SK-N-SH treated with all-trans-retinoic acid at 6 μM for 48 hours (cell line): ENCODE measurements at regions not wholly inside any gene's neighbourhood (a gene's known extent, or its start where the extent isn't known, plus 50 kb on each side); places are given as distances from the start of the nearest gene placed in this dataset.

Source experiments
- ATAC-seq: fragments of 200-7000 bp; cut with Tn5 transposase; 3 replicates; pipeline ENCODE4 v1.9.1; 2020; ENCODE audit warnings: mild to moderate bottlenecking, moderate library complexity
- ARNTL ChIP-seq: fragments of 450-650 bp; formaldehyde crosslinking; IDR thresholded peaks from 2 replicates; pipeline ENCODE4 v1.5.0; 2020; ENCODE audit warnings: low read depth, mild to moderate bottlenecking, moderate library complexity, borderline replicate concordance
- CSDC2 ChIP-seq: fragments of 250-450 bp; sonication (Bioruptor Pico); IDR thresholded peaks from 2 replicates; pipeline ENCODE4 v1.5.0; 2020; ENCODE audit warnings: mild to moderate bottlenecking, moderate library complexity
- ESRRG ChIP-seq: fragments of 250-450 bp; sonication (Bioruptor Pico); IDR thresholded peaks from 2 replicates; pipeline ENCODE4 v1.6.1; 2021; ENCODE audit warnings: mild to moderate bottlenecking
- GLIS3 ChIP-seq: fragments of 250-450 bp; sonication (Bioruptor Pico); IDR thresholded peaks from 2 replicates; pipeline ENCODE4 v1.5.0; 2020; ENCODE audit warnings: mild to moderate bottlenecking, moderate library complexity
- ISL1 ChIP-seq: fragments of 250-450 bp; sonication (Bioruptor Pico); IDR thresholded peaks from 2 replicates; pipeline ENCODE4 v2.1.2; 2022; ENCODE audit warnings: mild to moderate bottlenecking, moderate library complexity
- OSR1 ChIP-seq: fragments of 250-450 bp; sonication (Bioruptor Pico); IDR thresholded peaks from 2 replicates; pipeline ENCODE4 v1.8.0; 2022; ENCODE audit warnings: moderate library complexity, mild to moderate bottlenecking, inconsistent platforms
- PPARA ChIP-seq: fragments of 250-450 bp; sonication (Bioruptor Pico); IDR thresholded peaks from 2 replicates; pipeline ENCODE4 v1.5.0; 2020; ENCODE audit warnings: mild to moderate bottlenecking, borderline replicate concordance
- RARB ChIP-seq: fragments of 250-450 bp; sonication (Bioruptor Pico); IDR thresholded peaks from 2 replicates; pipeline ENCODE4 v1.8.0; 2021; ENCODE audit warnings: mild to moderate bottlenecking, moderate library complexity
- SNAI2 ChIP-seq: fragments of 250-450 bp; sonication (Bioruptor Pico); IDR thresholded peaks from 2 replicates; pipeline ENCODE4 v1.5.0; 2020; ENCODE audit warnings: mild to moderate bottlenecking, moderate library complexity
- TCF4 ChIP-seq: fragments of 250-450 bp; sonication (Bioruptor Pico); IDR thresholded peaks from 2 replicates; pipeline ENCODE4 v1.8.0; 2021; ENCODE audit warnings: mild to moderate bottlenecking, moderate library complexity, borderline replicate concordance
- TOX ChIP-seq: fragments of 250-450 bp; sonication (Bioruptor Pico); IDR thresholded peaks from 2 replicates; pipeline ENCODE4 v1.8.0; 2021; ENCODE audit warnings: mild to moderate bottlenecking, moderate library complexity, borderline replicate concordance
- ZC3H10 ChIP-seq: fragments of 250-450 bp; sonication (Bioruptor Pico); IDR thresholded peaks from 2 replicates; pipeline ENCODE4 v1.5.1; 2021; ENCODE audit warnings: mild to moderate bottlenecking, moderate library complexity
- ZFP3 ChIP-seq: fragments of 250-450 bp; sonication (Bioruptor Pico); IDR thresholded peaks from 2 replicates; pipeline ENCODE4 v1.5.0; 2020; ENCODE audit warnings: mild to moderate bottlenecking, moderate library complexity
- ZFP30 ChIP-seq: fragments of 450-650 bp; formaldehyde crosslinking; IDR thresholded peaks from 2 replicates; pipeline ENCODE4 v1.5.0; 2022; ENCODE audit warnings: mild to moderate bottlenecking, moderate library complexity
- ZNF565 ChIP-seq: fragments of 450-650 bp; formaldehyde crosslinking; conservative IDR thresholded peaks from 2 replicates; pipeline ENCODE4 v1.5.0; 2020; ENCODE audit warnings: low read depth, mild to moderate bottlenecking, moderate library complexity
- ZNF70 ChIP-seq: fragments of 450-650 bp; formaldehyde crosslinking; IDR thresholded peaks from 2 replicates; pipeline ENCODE4 v1.5.0; 2020; ENCODE audit warnings: mild to moderate bottlenecking, moderate library complexity
- ZNF8 ChIP-seq: fragments of 450-650 bp; formaldehyde crosslinking; IDR thresholded peaks from 2 replicates; pipeline ENCODE4 v1.5.0; 2020; ENCODE audit warnings: mild to moderate bottlenecking, moderate library complexity
- TF ChIP-seq, protein P1 (sequence below): fragments of 250-450 bp; sonication (Bioruptor Pico); IDR thresholded peaks from 2 replicates; pipeline ENCODE4 v1.5.0; 2020; ENCODE audit warnings: mild to moderate bottlenecking, moderate library complexity
- TF ChIP-seq, protein P2 (sequence below): fragments of 250-450 bp; sonication (Bioruptor Pico); IDR thresholded peaks from 2 replicates; pipeline ENCODE4 v1.8.0; 2021; ENCODE audit warnings: low read depth, mild to moderate bottlenecking, moderate library complexity, borderline replicate concordance
- TF ChIP-seq, protein P3 (sequence below): fragments of 250-450 bp; sonication (Bioruptor Pico); IDR thresholded peaks from 2 replicates; pipeline ENCODE4 v1.5.1; 2021; ENCODE audit warnings: mild to moderate bottlenecking, moderate library complexity
- TF ChIP-seq, protein P4 (sequence below): fragments of 250-450 bp; sonication (Bioruptor Pico); IDR thresholded peaks from 2 replicates; pipeline ENCODE4 v1.5.1; 2020; ENCODE audit warnings: low read depth, mild to moderate bottlenecking, moderate library complexity

DNA sequence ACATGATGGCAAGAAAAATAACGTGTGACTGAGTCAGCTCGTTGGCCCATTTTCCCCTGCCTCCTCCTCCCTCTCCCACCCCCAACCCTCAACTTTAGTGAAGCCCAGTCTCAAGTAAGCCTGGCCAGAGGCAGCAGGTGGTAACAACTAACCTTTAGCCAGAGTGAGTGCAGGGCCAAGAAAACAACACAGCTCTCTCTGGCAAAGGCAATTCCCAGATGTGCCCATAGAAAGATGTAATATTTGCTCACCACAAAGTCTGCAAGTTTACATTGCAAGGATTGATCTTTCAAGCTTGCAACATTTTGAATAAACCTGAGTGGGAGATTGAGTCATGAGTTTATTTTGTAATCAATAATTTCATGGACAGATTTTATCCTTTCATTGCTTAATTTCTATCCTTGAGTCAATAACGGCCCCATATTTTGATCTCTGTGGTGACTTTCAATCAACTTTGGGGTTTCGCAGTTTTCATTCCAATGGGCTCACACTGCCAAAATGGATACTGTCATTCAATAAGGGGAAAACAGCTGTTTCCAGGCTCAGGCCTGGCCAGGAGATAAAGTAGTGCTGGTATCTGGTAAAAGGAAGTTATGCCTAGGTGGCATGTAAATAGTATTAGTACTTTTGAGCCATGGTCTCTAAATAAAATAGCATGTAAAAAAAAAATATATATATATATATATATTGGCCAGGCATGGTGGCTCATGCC, 130.7 kb upstream of the TMEM164 start:
- TF ChIP-seq SNAI2 (no peak), ZC3H10 (CRISPR knock-in tag) (no peak), CSDC2 (CRISPR knock-in tag) (no peak)
- TF ChIP-seq, all 23 proteins: peak for 0
- no peak for ATAC-seq

DNA sequence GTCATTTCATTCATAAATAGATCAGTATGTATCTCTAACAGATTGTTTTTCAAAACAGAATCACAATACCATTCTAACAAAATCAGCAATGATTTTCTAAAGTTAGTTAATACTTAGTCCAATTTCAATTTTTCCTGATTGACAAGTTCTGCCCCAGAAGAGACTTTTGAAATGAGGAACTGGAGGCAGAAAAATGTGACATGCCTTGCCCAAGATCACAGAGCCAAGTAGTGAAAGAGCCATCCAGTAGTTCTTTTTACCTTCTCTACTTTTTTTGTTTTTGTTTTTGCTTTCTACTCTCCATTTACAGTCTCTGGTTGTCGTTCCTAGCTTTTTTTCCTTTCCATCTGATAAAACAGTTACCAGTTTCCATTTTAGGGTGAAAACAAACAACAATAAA, 129.3 kb upstream of the TMEM164 start:
- TF ChIP-seq TOX, result no peak
- TF ChIP-seq, protein P1, sequence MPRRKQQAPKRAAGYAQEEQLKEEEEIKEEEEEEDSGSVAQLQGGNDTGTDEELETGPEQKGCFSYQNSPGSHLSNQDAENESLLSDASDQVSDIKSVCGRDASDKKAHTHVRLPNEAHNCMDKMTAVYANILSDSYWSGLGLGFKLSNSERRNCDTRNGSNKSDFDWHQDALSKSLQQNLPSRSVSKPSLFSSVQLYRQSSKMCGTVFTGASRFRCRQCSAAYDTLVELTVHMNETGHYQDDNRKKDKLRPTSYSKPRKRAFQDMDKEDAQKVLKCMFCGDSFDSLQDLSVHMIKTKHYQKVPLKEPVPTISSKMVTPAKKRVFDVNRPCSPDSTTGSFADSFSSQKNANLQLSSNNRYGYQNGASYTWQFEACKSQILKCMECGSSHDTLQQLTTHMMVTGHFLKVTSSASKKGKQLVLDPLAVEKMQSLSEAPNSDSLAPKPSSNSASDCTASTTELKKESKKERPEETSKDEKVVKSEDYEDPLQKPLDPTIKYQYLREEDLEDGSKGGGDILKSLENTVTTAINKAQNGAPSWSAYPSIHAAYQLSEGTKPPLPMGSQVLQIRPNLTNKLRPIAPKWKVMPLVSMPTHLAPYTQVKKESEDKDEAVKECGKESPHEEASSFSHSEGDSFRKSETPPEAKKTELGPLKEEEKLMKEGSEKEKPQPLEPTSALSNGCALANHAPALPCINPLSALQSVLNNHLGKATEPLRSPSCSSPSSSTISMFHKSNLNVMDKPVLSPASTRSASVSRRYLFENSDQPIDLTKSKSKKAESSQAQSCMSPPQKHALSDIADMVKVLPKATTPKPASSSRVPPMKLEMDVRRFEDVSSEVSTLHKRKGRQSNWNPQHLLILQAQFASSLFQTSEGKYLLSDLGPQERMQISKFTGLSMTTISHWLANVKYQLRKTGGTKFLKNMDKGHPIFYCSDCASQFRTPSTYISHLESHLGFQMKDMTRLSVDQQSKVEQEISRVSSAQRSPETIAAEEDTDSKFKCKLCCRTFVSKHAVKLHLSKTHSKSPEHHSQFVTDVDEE, result no peak
- no peak for TF ChIP-seq ZFP3 (CRISPR knock-in tag)
- TF ChIP-seq ESRRG (CRISPR knock-in tag), result no peak
- TF ChIP-seq RARB (CRISPR knock-in tag), result no peak
- TF ChIP-seq OSR1, result no peak
- TF ChIP-seq ISL1 (CRISPR knock-in tag), result no peak
- TF ChIP-seq ARNTL (CRISPR knock-in tag), result no peak
- TF ChIP-seq GLIS3 (CRISPR knock-in tag), result no peak
- TF ChIP-seq PPARA (CRISPR knock-in tag), result no peak
- TF ChIP-seq ZC3H10 (CRISPR knock-in tag), result no peak
- TF ChIP-seq ZNF565, result no peak
- TF ChIP-seq, protein P2, sequence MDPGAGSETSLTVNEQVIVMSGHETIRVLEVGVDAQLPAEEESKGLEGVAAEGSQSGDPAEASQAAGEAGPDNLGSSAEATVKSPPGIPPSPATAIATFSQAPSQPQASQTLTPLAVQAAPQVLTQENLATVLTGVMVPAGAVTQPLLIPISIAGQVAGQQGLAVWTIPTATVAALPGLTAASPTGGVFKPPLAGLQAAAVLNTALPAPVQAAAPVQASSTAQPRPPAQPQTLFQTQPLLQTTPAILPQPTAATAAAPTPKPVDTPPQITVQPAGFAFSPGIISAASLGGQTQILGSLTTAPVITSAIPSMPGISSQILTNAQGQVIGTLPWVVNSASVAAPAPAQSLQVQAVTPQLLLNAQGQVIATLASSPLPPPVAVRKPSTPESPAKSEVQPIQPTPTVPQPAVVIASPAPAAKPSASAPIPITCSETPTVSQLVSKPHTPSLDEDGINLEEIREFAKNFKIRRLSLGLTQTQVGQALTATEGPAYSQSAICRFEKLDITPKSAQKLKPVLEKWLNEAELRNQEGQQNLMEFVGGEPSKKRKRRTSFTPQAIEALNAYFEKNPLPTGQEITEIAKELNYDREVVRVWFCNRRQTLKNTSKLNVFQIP (CRISPR knock-in tag), result no peak
- no peak for TF ChIP-seq ZFP30 (CRISPR knock-in tag)
- no peak for TF ChIP-seq ZNF70 (CRISPR knock-in tag)
- no peak for TF ChIP-seq TCF4 (CRISPR knock-in tag)
- no peak for ATAC-seq

DNA sequence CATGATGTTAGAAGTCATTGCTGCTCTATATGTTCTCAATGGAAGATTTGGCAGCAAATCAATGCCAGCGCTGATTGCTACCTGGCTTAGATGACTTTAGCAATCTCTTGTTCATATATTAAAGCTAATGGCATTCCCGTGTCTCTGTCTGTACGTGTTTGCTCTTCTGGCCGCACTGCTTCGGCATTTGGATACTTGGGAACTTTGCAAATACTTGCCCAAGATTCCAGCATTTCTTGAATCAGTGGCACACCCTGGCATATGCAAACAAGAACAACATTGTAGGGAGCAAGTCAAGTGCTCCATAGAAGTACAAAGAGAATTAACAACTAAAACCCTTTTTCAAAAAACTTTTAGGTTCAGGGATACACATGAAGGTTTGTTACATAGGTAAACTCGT, 128.9 kb upstream of the TMEM164 start:
- TF ChIP-seq, protein P3, sequence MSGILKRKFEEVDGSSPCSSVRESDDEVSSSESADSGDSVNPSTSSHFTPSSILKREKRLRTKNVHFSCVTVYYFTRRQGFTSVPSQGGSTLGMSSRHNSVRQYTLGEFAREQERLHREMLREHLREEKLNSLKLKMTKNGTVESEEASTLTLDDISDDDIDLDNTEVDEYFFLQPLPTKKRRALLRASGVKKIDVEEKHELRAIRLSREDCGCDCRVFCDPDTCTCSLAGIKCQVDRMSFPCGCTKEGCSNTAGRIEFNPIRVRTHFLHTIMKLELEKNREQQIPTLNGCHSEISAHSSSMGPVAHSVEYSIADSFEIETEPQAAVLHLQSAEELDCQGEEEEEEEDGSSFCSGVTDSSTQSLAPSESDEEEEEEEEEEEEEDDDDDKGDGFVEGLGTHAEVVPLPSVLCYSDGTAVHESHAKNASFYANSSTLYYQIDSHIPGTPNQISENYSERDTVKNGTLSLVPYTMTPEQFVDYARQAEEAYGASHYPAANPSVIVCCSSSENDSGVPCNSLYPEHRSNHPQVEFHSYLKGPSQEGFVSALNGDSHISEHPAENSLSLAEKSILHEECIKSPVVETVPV (CRISPR knock-in tag), result no peak
- TF ChIP-seq, protein P4, sequence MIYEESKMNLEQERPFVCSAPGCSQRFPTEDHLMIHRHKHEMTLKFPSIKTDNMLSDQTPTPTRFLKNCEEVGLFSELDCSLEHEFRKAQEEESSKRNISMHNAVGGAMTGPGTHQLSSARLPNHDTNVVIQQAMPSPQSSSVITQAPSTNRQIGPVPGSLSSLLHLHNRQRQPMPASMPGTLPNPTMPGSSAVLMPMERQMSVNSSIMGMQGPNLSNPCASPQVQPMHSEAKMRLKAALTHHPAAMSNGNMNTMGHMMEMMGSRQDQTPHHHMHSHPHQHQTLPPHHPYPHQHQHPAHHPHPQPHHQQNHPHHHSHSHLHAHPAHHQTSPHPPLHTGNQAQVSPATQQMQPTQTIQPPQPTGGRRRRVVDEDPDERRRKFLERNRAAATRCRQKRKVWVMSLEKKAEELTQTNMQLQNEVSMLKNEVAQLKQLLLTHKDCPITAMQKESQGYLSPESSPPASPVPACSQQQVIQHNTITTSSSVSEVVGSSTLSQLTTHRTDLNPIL (CRISPR knock-in tag), result no peak
- TF ChIP-seq ZFP3 (CRISPR knock-in tag), result no peak
- TF ChIP-seq, protein P2 (CRISPR knock-in tag), result no peak
- no peak for TF ChIP-seq ZNF8 (CRISPR knock-in tag)
- TF ChIP-seq, protein P1, result no peak
- TF ChIP-seq ESRRG (CRISPR knock-in tag), result no peak
- no peak for ATAC-seq
